ENCODE measurements at regions not wholly inside any gene's neighbourhood (a gene's known extent, or its start where the extent isn't known, plus 50 kb on each side); places are given as distances from the start of the nearest gene placed in this dataset.

GRCh38 chr12:24229031-24229700 is 279.7 kb upstream of the SOX5 start:
- H3K4me1 Mint-ChIP-seq (ENCODE audit: unreplicated experiment), result peaks cover 15% of the 10 kb centered on the region
- no peaks in the 10 kb centered on the region for H3K9me3 Mint-ChIP-seq (ENCODE audit: unreplicated experiment)
- no peak for DNase-seq (ENCODE audit: extremely low spot score, unreplicated experiment)
- H3K4me3 Mint-ChIP-seq (ENCODE audit: unreplicated experiment), result no peak overlapping the region
- H3K27ac Mint-ChIP-seq (ENCODE audit: unreplicated experiment), result no peak overlapping the region
- no peaks in the 10 kb centered on the region for H3K36me3 Mint-ChIP-seq (ENCODE audit: unreplicated experiment)
- TF ChIP-seq, protein P1, sequence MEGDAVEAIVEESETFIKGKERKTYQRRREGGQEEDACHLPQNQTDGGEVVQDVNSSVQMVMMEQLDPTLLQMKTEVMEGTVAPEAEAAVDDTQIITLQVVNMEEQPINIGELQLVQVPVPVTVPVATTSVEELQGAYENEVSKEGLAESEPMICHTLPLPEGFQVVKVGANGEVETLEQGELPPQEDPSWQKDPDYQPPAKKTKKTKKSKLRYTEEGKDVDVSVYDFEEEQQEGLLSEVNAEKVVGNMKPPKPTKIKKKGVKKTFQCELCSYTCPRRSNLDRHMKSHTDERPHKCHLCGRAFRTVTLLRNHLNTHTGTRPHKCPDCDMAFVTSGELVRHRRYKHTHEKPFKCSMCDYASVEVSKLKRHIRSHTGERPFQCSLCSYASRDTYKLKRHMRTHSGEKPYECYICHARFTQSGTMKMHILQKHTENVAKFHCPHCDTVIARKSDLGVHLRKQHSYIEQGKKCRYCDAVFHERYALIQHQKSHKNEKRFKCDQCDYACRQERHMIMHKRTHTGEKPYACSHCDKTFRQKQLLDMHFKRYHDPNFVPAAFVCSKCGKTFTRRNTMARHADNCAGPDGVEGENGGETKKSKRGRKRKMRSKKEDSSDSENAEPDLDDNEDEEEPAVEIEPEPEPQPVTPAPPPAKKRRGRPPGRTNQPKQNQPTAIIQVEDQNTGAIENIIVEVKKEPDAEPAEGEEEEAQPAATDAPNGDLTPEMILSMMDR (IDR thresholded peaks at IDR 0.05), result no peak
- H3K27me3 Mint-ChIP-seq (ENCODE audit: unreplicated experiment), result peaks cover 4% of the 10 kb centered on the region

DNA sequence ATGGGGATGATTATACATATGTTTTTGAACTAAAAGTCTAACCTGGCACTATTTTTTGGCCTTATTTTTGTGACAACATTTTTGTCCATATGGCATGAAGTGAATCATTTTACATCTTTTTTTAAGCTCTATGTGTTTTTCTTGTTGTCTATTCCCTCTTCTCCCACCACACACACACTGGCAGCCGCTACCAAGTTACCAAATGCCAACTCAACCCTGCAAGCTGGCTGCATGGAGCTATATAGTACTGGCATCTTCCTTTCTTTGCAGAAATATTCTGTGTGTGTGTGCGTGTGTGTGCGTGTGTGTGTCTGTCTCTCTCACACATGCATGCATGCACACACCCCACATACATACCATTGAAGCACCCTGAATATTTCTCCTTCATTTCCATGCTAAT is 278.9 kb upstream of the SOX5 start:
- Mint-ChIP-seq H3K9me3 (ENCODE audit: unreplicated experiment) (no peaks in the 10 kb centered on the region), H3K27ac (ENCODE audit: unreplicated experiment) (no peak overlapping the region), H3K27me3 (ENCODE audit: unreplicated experiment) (peaks cover 4% of the 10 kb centered on the region), H3K4me1 (ENCODE audit: unreplicated experiment) (peaks cover 15% of the 10 kb centered on the region), H3K36me3 (ENCODE audit: unreplicated experiment) (no peaks in the 10 kb centered on the region), H3K4me3 (ENCODE audit: unreplicated experiment) (no peak overlapping the region)
- TF ChIP-seq, protein P1 (IDR thresholded peaks at IDR 0.05), result no peak
- DNase-seq (ENCODE audit: extremely low spot score, unreplicated experiment), result no peak

GRCh38 chr12:24227551-24227950 is 278.1 kb upstream of the SOX5 start:
- DNase-seq (ENCODE audit: extremely low spot score, unreplicated experiment), result no peak
- TF ChIP-seq, protein P1 (IDR thresholded peaks at IDR 0.05), result no peak
- H3K4me1 Mint-ChIP-seq (ENCODE audit: unreplicated experiment), result peaks cover 15% of the 10 kb centered on the region
- H3K27ac Mint-ChIP-seq (ENCODE audit: unreplicated experiment), result no peak overlapping the region
- no peaks in the 10 kb centered on the region for H3K36me3 Mint-ChIP-seq (ENCODE audit: unreplicated experiment)
- H3K27me3 Mint-ChIP-seq (ENCODE audit: unreplicated experiment), result peaks cover 4% of the 10 kb centered on the region
- H3K4me3 Mint-ChIP-seq (ENCODE audit: unreplicated experiment), result no peak overlapping the region
- H3K9me3 Mint-ChIP-seq (ENCODE audit: unreplicated experiment), result no peaks in the 10 kb centered on the region

DNA sequence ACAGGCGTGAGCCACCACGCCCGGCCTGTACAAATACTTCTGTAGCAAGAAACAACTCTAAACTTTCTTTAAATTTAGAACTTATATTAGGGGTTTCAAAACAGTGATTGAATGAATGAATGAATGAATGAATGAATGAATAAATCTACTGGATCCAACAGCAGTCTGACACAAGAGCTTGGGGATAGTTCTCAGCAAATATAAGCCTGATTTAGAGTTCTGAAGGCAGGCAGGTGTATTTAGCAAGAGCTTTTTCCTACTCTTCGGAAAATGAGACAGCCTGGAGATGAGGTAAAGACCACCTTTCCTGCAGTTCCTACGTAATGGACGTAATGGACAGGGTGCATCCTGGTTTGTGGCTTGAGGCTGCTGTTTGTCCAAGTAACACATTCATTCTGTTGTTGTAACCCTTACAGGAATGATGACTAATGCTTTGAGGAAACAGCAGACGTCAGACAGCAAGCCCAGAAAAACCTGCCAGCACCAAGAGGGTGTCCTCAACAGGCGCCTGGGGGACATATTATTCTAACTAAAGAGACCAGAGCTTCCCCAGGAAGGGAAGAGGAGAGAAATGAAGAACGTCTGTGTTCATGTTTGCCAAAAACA is 277.4 kb upstream of the SOX5 start:
- TF ChIP-seq, protein P1 (IDR thresholded peaks at IDR 0.05), result no peak
- H3K27ac Mint-ChIP-seq (ENCODE audit: unreplicated experiment), result peak overlapping the region; percentile 73
- H3K27me3 Mint-ChIP-seq (ENCODE audit: unreplicated experiment), result peaks cover 4% of the 10 kb centered on the region
- no peak for DNase-seq (ENCODE audit: extremely low spot score, unreplicated experiment)
- H3K4me3 Mint-ChIP-seq (ENCODE audit: unreplicated experiment), result no peak overlapping the region
- H3K9me3 Mint-ChIP-seq (ENCODE audit: unreplicated experiment), result no peaks in the 10 kb centered on the region
- H3K4me1 Mint-ChIP-seq (ENCODE audit: unreplicated experiment), result peaks cover 15% of the 10 kb centered on the region
- H3K36me3 Mint-ChIP-seq (ENCODE audit: unreplicated experiment), result no peaks in the 10 kb centered on the region

- H3K27ac Mint-ChIP-seq (ENCODE audit: unreplicated experiment), result no peak overlapping the region
- peaks cover 15% of the 10 kb centered on the region for H3K4me1 Mint-ChIP-seq (ENCODE audit: unreplicated experiment)
- no peaks in the 10 kb centered on the region for H3K9me3 Mint-ChIP-seq (ENCODE audit: unreplicated experiment)
- no peaks in the 10 kb centered on the region for H3K36me3 Mint-ChIP-seq (ENCODE audit: unreplicated experiment)
- no peak overlapping the region for H3K4me3 Mint-ChIP-seq (ENCODE audit: unreplicated experiment)
- TF ChIP-seq, protein P1 (IDR thresholded peaks at IDR 0.05), result no peak
- no peaks in the 10 kb centered on the region for H3K27me3 Mint-ChIP-seq (ENCODE audit: unreplicated experiment)
- DNase-seq (ENCODE audit: extremely low spot score, unreplicated experiment), result no peak
These were observed 274.9 kb upstream of the SOX5 start for GRCh38 chr12:24224401-24224800.
